ENCODE measurements at regions not wholly inside any gene's neighbourhood (a gene's known extent, or its start where the extent isn't known, plus 50 kb on each side); places are given as distances from the start of the nearest gene placed in this dataset.
"Not testable (repeated sequence)": the region's sequence is repeated elsewhere in the genome, so short reads cannot be mapped to it uniquely, and the experiment has no call there.

DNA sequence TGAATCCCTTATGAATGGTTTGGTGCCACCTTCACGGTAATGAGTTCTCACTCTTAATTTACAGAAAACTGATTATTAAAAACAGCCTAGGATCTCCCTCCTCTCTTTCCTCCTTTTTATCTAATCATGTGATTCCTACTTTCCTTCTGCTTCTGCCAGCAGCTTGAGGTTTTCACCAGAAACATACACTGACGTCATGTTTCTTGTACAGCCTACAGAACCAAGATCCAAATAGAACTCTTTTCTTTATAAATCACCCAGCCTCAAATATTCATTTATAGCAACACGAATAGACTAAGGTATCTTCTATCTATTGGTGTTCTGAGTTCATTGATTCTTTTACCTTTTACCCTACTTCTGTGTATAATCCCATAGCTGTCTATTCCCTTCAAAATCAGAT lies 388.9 kb upstream of the CDH10 start:
- Mint-ChIP-seq H3K36me3 (no peaks in the 10 kb centered on the region), H3K9me3 (peaks cover 11% of the 10 kb centered on the region), H3K27ac (no peak overlapping the region), H3K4me3 (no peak overlapping the region), H3K4me1 (no peaks in the 10 kb centered on the region), H3K27me3 (no peaks in the 10 kb centered on the region)
- no peak for DNase-seq

DNA sequence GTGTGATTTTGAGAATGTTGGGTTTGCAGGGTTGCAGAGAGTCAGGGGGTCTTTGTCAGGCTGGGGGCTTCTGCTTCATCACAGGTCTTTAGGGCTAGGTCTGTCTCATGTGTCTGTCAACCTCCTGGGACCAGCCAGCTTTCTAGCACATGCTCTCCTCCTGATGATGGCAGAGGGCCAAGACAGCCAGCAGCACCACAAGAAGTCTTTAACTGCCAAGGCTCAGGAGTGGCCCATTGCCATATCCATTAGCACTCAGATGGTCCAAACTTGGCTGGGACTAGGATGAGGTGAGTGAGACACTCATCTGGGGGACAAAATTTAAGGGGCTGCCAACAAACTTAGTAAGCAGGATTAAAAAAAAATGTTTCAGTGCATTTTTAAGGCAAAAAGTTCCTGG lies 384.2 kb upstream of the CDH10 start:
- H3K27ac Mint-ChIP-seq: no peak overlapping the region
- no peaks in the 10 kb centered on the region for H3K4me1 Mint-ChIP-seq
- H3K9me3 Mint-ChIP-seq: peaks cover 12% of the 10 kb centered on the region
- DNase-seq: no peak
- no peaks in the 10 kb centered on the region for H3K36me3 Mint-ChIP-seq
- no peak overlapping the region for H3K4me3 Mint-ChIP-seq
- no peaks in the 10 kb centered on the region for H3K27me3 Mint-ChIP-seq

DNA sequence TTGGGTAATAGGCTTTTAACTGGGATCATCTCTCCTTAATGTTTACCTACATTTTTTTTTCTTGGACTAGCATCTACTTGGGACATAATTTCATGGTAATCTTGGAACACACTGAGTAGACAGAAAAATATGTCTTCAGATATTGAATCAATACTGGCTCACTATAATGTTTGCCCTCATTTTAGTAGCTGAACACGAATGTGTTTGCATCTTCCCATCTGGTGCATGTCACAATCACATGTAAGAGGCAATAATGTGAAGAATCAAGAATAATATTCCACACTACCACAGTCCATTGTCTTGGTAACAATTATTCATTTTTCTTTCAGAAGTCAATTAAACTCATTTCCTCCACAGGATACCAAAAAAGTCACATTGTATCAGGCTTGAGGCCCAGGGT lies 382.7 kb upstream of the CDH10 start:
- H3K9me3 Mint-ChIP-seq: peaks cover 9% of the 10 kb centered on the region
- no peaks in the 10 kb centered on the region for H3K27me3 Mint-ChIP-seq
- H3K27ac Mint-ChIP-seq: no peak overlapping the region
- no peak overlapping the region for H3K4me3 Mint-ChIP-seq
- no peaks in the 10 kb centered on the region for H3K36me3 Mint-ChIP-seq
- no peaks in the 10 kb centered on the region for H3K4me1 Mint-ChIP-seq
- DNase-seq: no peak

DNA sequence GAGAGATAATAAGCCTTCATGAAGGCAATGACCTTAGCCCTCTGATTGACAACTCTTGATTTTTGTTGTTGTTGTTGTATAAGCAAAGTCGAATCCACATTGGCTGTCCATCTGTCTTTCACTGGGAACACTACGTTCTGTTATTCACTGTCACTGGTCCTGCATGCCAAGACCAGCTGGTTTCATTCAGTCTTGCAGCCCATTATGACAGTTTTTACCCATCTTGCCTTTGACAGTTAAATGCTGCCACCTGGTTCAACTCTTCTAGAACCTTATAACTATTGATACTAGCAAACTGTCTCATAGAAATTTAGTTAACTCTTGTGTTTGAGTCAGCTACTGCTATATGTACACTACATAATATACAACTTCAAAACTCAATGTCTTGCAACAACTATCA lies 382.3 kb upstream of the CDH10 start:
- Mint-ChIP-seq H3K27me3 (no peaks in the 10 kb centered on the region), H3K4me1 (no peaks in the 10 kb centered on the region), H3K9me3 (peaks cover 7% of the 10 kb centered on the region), H3K36me3 (no peaks in the 10 kb centered on the region), H3K4me3 (no peak overlapping the region), H3K27ac (no peak overlapping the region)
- DNase-seq: no peak

DNA sequence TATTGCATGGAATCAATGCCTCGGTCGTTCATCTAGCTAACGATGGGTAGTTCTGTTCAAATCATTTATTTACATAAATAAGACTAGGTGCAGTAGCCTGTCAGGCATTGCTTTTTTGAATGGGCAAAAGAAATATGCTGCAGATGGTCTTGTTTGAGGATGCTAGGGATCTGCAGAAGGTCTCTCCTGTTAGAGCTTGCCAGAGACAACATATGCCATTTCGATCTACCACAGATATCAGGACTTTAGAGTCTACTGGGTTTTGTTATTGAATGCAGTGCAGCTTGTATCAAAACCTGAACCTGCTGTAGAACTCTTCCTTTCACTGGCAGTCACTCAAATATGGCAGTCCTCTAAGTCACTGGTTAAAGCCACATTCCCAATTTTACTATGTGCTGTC lies 381.1 kb upstream of the CDH10 start:
- Mint-ChIP-seq H3K4me3 (no peak overlapping the region), H3K9me3 (peaks cover 11% of the 10 kb centered on the region), H3K4me1 (no peaks in the 10 kb centered on the region), H3K27ac (no peak overlapping the region), H3K36me3 (no peaks in the 10 kb centered on the region), H3K27me3 (no peaks in the 10 kb centered on the region)
- no peak for DNase-seq

DNA sequence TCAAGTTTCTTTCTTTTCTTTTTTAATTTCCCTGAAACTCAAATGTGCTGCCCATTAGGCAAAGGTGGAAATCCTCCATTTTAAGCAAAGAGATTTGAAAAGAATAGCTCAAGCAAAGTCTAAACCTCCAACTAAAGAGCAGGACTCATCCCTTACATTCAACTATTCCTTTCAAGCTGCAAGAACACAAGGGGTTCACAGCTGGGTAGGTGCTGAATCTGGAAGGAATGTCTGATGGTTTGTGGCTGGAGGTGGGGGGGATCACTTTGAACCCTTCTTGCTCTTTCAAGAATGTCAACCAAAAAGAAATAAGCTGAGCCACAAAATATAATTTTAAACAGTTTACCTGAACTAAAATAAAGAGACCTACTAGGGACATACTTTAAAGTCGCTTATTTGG lies 375.7 kb upstream of the CDH10 start:
- no peaks in the 10 kb centered on the region for H3K4me1 Mint-ChIP-seq
- DNase-seq: no peak
- H3K36me3 Mint-ChIP-seq: no peaks in the 10 kb centered on the region
- no peaks in the 10 kb centered on the region for H3K27me3 Mint-ChIP-seq
- H3K27ac Mint-ChIP-seq: no peak overlapping the region
- H3K4me3 Mint-ChIP-seq: no peak overlapping the region
- peaks cover 14% of the 10 kb centered on the region for H3K9me3 Mint-ChIP-seq

DNA sequence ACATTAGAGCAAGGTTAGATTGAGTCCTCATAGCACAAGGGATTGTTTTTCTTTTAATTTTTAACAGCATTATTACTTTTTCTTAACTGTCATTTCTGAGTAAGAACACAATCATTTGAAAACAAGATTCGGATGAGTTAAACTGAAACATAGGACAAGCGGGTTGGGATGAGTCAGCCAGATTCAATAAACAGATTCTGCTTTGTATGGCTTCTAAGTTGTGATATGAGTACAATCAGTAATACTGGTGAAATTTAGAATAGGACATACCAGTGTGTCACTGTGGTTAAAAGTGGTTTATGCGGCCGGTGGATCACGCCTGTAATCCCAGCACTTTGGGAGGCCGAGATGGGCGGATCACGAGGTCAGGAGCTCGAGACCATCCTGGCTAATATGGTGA lies 364.3 kb upstream of the CDH10 start:
- Mint-ChIP-seq H3K9me3 (no peaks in the 10 kb centered on the region), H3K4me3 (no peak overlapping the region), H3K27me3 (no peaks in the 10 kb centered on the region), H3K36me3 (no peaks in the 10 kb centered on the region), H3K4me1 (no peaks in the 10 kb centered on the region), H3K27ac (no peak overlapping the region)
- no peak for DNase-seq

DNA sequence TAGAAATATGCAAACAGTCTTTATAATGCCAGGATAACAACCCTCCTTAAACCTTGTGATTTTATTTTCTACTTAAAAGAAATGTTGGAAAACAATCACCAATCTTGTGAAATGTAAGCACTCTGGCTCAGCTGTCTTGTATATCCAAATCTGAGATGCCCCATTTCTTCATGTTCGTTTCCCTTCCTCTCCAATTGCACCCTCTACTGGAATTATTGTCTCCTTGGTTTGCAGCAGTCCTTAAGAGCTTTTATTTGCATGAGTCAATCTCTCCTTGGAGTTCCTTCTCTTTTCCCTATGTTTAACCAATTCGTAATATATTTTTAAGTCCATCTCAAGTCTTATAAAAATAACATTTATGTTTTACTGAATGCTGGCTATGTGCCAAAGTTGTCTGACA lies 362.0 kb upstream of the CDH10 start:
- H3K27me3 Mint-ChIP-seq: no peaks in the 10 kb centered on the region
- no peaks in the 10 kb centered on the region for H3K36me3 Mint-ChIP-seq
- no peaks in the 10 kb centered on the region for H3K4me1 Mint-ChIP-seq
- H3K4me3 Mint-ChIP-seq: no peak overlapping the region
- H3K9me3 Mint-ChIP-seq: no peaks in the 10 kb centered on the region
- no peak overlapping the region for H3K27ac Mint-ChIP-seq
- DNase-seq: no peak

DNA sequence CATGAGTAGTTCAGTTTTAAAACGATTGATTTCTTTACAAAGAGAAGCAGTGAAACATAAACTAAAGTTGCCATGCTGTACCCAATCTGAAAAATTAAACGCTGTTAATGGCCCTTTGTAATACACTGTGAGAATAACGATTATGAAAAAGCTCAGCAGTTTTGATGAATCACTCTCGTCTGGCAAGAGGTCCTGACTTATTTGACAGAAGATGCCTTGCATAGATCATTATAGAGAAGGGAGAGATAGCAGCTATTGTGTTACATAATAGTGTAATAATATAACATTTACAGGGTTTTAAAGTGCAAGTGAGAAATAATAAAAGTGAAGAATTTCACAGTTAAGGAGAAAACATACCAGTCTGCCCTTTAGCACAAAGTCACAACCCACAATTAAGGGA lies 361.5 kb upstream of the CDH10 start:
- H3K36me3 Mint-ChIP-seq: no peaks in the 10 kb centered on the region
- H3K27me3 Mint-ChIP-seq: no peaks in the 10 kb centered on the region
- H3K4me3 Mint-ChIP-seq: no peak overlapping the region
- DNase-seq: no peak
- H3K9me3 Mint-ChIP-seq: no peaks in the 10 kb centered on the region
- no peak overlapping the region for H3K27ac Mint-ChIP-seq
- no peaks in the 10 kb centered on the region for H3K4me1 Mint-ChIP-seq

DNA sequence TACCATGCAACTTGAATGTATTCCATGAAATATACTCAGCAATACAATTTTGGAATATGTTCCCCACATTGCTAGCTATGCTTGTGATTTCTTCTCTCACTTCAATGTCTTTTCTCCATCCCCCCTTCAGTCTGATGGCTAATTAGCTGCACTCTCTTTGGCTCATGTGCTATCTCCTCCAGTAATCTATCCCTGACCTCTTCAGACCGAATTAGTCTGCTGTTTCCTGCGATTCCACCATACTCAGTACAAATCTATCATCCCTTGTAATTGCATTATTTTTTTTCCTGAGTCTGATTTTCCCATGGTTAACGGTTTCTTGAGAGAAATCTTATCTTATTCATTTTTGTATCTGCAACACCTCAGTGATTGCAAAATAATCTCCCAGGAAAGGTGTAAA lies 360.7 kb upstream of the CDH10 start:
- no peak overlapping the region for H3K27ac Mint-ChIP-seq
- H3K4me3 Mint-ChIP-seq: no peak overlapping the region
- no peaks in the 10 kb centered on the region for H3K36me3 Mint-ChIP-seq
- DNase-seq: no peak
- no peaks in the 10 kb centered on the region for H3K27me3 Mint-ChIP-seq
- H3K9me3 Mint-ChIP-seq: no peaks in the 10 kb centered on the region
- H3K4me1 Mint-ChIP-seq: no peaks in the 10 kb centered on the region

DNA sequence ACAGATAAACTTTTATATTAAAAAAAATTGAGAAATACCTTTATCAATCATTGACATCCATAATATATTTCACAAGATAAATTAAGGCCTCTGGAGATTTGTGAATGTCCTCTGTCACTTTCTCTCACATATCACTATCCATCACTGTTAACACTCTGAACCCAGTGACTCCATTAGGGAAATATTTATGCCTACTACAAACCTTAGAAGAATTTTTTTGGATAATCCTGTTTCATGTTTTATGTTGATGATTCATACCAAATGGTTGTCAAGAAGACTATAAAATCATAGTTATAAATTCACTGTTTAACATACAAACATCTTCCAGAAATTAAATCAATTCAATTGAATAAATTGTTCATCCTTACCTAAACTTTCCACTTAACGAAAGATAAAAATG lies 357.6 kb upstream of the CDH10 start:
- H3K9me3 Mint-ChIP-seq: peaks cover 3% of the 10 kb centered on the region
- DNase-seq: no peak
- no peak overlapping the region for H3K27ac Mint-ChIP-seq
- no peaks in the 10 kb centered on the region for H3K36me3 Mint-ChIP-seq
- H3K4me1 Mint-ChIP-seq: no peaks in the 10 kb centered on the region
- H3K4me3 Mint-ChIP-seq: no peak overlapping the region
- H3K27me3 Mint-ChIP-seq: no peaks in the 10 kb centered on the region

DNA sequence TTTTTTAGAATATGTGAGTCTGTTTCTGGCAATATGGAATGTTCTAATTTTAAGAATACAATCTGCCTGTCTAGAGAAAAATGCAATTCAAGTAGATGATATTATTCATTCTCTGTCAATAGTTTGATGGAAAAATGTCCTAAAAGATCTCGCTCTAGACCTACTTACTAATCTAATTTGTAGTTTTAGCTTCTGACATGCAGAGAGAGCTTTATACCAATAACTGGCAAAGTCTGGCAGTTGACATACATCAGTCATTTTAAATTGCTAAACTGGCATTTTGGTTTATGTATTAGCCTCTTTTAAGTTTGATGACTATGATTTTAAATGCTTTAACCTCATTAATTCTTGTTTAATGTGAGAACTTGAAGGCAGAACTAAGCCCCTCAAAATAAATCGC lies 355.0 kb upstream of the CDH10 start:
- H3K27me3 Mint-ChIP-seq: no peaks in the 10 kb centered on the region
- no peak for DNase-seq
- no peak overlapping the region for H3K27ac Mint-ChIP-seq
- peaks cover 12% of the 10 kb centered on the region for H3K9me3 Mint-ChIP-seq
- H3K4me3 Mint-ChIP-seq: no peak overlapping the region
- H3K4me1 Mint-ChIP-seq: no peaks in the 10 kb centered on the region
- H3K36me3 Mint-ChIP-seq: no peaks in the 10 kb centered on the region

DNA sequence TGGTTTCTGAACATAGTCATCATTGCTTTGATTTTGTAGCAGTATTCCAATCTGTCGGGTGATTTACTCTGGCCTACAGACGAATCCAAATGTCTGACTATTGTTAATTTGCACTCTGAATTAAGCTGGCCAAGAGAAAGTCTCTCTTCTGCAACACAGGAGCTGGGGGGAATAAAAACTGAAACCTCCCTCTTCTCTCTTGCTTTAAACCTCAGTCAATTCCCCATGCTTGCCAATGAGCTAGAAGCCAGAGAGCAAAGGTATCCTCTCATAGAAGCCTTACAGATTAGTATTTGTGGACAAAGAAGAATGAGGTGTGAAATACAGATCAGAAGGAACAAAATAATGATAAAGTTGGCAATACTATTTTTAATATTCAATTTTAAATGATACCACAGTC lies 353.9 kb upstream of the CDH10 start:
- no peak for DNase-seq
- Mint-ChIP-seq H3K4me3 (no peak overlapping the region), H3K27me3 (no peaks in the 10 kb centered on the region), H3K9me3 (peaks cover 12% of the 10 kb centered on the region), H3K36me3 (no peaks in the 10 kb centered on the region), H3K27ac (no peak overlapping the region), H3K4me1 (no peaks in the 10 kb centered on the region)

DNA sequence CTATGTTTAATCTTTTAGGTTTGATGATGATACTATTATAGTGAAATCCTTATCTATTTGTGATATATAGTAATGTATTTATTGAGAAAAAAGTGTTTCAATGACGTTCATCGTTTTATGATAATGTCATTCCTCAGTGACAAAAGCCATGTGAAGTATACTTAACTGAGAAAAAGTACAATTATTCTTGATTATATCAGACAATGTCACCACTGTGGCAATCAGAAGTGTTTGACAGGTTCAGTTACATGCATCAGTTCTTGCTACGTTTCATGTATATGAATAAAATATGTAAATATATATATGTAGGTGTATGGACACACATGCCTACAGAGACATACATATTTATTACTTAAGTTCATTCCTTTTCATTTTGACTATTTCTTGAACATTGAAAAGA lies 341.5 kb upstream of the CDH10 start:
- no peaks in the 10 kb centered on the region for H3K4me1 Mint-ChIP-seq
- peaks cover 9% of the 10 kb centered on the region for H3K9me3 Mint-ChIP-seq
- no peak for DNase-seq
- H3K4me3 Mint-ChIP-seq: no peak overlapping the region
- no peaks in the 10 kb centered on the region for H3K27me3 Mint-ChIP-seq
- H3K36me3 Mint-ChIP-seq: no peaks in the 10 kb centered on the region
- H3K27ac Mint-ChIP-seq: no peak overlapping the region

DNA sequence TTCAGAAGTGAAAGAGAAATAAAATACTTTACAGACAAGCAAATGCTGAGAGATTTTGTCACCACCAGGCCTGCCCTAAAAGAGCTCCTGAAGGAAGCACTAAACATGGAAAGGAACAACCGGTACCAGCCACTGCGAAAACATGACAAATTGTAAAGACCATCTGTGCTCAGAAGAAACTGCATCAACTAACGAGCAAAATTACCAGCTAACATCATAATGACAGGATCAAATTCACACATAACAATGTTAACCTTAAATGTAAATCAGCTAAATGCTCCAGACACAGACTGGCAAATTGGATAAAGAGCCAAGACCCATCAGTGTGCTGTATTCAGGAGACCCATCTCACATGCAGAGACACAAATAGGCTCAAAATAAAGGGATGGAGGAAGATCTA lies 333.8 kb upstream of the CDH10 start:
- H3K27me3 Mint-ChIP-seq, H3K4me3 Mint-ChIP-seq, DNase-seq, H3K4me1 Mint-ChIP-seq, H3K36me3 Mint-ChIP-seq, H3K27ac Mint-ChIP-seq: not testable (repeated sequence)
- peaks cover 11% of the 10 kb centered on the region for H3K9me3 Mint-ChIP-seq

DNA sequence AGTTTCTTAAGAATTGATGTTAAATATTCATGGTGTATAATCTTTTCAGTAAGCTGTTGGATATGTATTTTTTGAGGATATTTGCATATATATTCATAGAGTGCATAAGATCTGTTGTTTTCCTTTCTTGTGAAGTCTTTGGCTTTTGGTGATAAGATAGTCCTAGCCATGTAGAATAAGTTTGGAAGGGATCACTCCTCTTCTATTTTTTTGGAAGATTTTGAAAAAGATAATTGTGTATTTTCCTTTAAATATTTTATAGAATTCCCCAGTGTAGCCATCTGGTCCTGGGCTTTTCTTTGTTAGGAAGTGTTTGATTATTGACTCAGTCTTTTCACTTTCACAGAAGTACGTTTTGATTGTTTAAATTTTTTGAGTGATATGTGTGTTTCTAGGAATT lies 318.8 kb upstream of the CDH10 start:
- peaks cover 3% of the 10 kb centered on the region for H3K9me3 Mint-ChIP-seq
- no peaks in the 10 kb centered on the region for H3K4me1 Mint-ChIP-seq
- H3K36me3 Mint-ChIP-seq: no peaks in the 10 kb centered on the region
- no peaks in the 10 kb centered on the region for H3K27me3 Mint-ChIP-seq
- no peak overlapping the region for H3K4me3 Mint-ChIP-seq
- no peak for DNase-seq
- H3K27ac Mint-ChIP-seq: no peak overlapping the region

DNA sequence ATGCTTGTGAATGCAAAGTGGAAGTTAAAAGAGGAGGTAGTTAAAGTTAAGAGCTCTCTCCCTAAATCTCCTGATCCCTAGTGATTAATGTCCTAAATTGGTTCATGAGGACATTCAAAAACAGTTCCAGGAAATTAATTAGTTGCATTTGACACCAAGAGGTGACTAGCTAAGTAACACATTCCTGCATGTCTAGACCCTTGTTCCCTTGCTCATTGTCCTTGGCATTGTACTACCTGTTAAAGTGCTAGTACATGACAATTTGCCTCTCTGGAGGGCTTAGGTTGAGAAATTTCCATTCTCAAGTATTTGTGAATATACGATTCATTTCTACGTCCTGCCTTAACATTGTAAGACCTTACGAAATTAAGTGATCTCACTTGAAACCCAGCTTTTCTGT lies 278.6 kb upstream of the CDH10 start:
- Mint-ChIP-seq H3K27me3 (no peaks in the 10 kb centered on the region), H3K9me3 (peaks cover 8% of the 10 kb centered on the region), H3K36me3 (no peaks in the 10 kb centered on the region), H3K4me1 (no peaks in the 10 kb centered on the region), H3K4me3 (no peak overlapping the region), H3K27ac (no peak overlapping the region)
- DNase-seq: no peak

Measured in activated naive CD8-positive, alpha-beta T cell treated with anti-CD3 and anti-CD28 coated beads for 36 hours (primary cell).